Activated T-helper 2 cell treated with anti-CD3 and anti-CD28 coated beads, Interferon-gamma antibody, Interleukin-2, Interleukin-4, amounts not matched to agents 10 μg/mL and 5 μg/mL and 100 μg/mL, durations not matched to agents 14 hours and 24 hours and 36 hours (primary cell): ENCODE measurements at regions not wholly inside any gene's neighbourhood (a gene's known extent, or its start where the extent isn't known, plus 50 kb on each side); places are given as distances from the start of the nearest gene placed in this dataset.

Source experiments
- DNase-seq: peaks from one replicate; pipeline ENCODE4 v3.0.0; 2021; ENCODE audit warnings: low spot score
- H3K27ac Mint-ChIP-seq: one replicate; pipeline ENCODE4 v1.8.0; 2021; ENCODE audit warnings: mixed read lengths
- H3K27me3 Mint-ChIP-seq: one replicate; pipeline ENCODE4 v1.8.0; 2021; ENCODE audit warnings: low read depth, mixed read lengths
- H3K36me3 Mint-ChIP-seq: one replicate; pipeline ENCODE4 v1.8.0; 2021; ENCODE audit warnings: low read depth, mixed read lengths
- H3K4me1 Mint-ChIP-seq: one replicate; pipeline ENCODE4 v1.8.0; 2021; ENCODE audit warnings: low read depth, mixed read lengths
- H3K4me3 Mint-ChIP-seq: one replicate; pipeline ENCODE4 v1.8.0; 2021; ENCODE audit warnings: low read depth, mild to moderate bottlenecking, moderate library complexity, mixed read lengths
- H3K9me3 Mint-ChIP-seq: one replicate; pipeline ENCODE4 v1.8.0; 2021; ENCODE audit warnings: mixed read lengths
- intact Hi-C: fragments of 100-400 bp; cut with micrococcal nuclease; formaldehyde crosslinking; loops from one replicate; pipeline ENCODE4 v1.15.1; 2023

DNA sequence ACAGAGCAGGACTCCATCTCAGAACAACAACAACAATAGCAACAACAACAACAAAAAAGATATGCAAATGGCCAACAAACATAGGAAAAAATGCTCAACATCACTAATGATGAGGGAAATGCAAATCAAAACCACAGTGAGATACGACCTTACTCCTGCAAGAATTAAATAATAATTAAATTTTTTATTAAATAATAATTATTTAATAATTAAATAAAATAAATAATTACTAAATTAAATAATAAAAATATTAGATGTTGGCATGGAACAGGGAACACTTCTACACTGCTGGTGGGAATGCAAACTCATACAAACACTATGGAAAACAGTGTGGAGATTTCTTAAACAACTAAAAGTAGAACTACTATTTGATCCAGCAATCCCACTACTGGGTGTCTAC, 1022.3 kb upstream of the B3GALT2 start:
- H3K27me3 Mint-ChIP-seq, result no peaks in the 10 kb centered on the region
- intact Hi-C loops, result no loop called here
- DNase-seq, result no peak
- H3K9me3 Mint-ChIP-seq, result no peaks in the 10 kb centered on the region
- H3K4me1 Mint-ChIP-seq, result no peaks in the 10 kb centered on the region
- no peak overlapping the region for H3K4me3 Mint-ChIP-seq
- no peaks in the 10 kb centered on the region for H3K36me3 Mint-ChIP-seq
- no peak overlapping the region for H3K27ac Mint-ChIP-seq

DNA sequence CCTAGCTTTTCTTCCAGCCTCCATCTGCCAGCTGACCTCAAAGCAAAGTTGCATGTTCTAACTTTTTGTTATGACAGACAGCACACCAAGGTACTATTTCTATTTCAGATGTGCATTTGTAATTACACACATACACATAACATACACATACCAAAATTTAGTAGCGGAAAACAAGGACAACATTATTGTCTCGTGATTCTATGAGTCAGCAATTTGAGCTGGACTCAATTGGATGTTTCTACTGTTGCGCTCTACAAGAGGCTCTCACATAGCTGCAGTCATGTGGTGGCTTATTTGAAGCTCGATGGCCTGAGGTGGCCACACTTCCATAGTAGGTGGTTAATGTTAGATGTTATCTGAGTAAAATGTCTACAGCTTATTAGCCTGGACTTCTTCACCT, 1010.1 kb upstream of the B3GALT2 start:
- intact Hi-C loops, result no loop called here
- H3K4me1 Mint-ChIP-seq, result no peaks in the 10 kb centered on the region
- H3K9me3 Mint-ChIP-seq, result no peaks in the 10 kb centered on the region
- no peak overlapping the region for H3K27ac Mint-ChIP-seq
- DNase-seq, result no peak
- H3K4me3 Mint-ChIP-seq, result no peak overlapping the region
- H3K27me3 Mint-ChIP-seq, result no peaks in the 10 kb centered on the region
- H3K36me3 Mint-ChIP-seq, result no peaks in the 10 kb centered on the region

DNA sequence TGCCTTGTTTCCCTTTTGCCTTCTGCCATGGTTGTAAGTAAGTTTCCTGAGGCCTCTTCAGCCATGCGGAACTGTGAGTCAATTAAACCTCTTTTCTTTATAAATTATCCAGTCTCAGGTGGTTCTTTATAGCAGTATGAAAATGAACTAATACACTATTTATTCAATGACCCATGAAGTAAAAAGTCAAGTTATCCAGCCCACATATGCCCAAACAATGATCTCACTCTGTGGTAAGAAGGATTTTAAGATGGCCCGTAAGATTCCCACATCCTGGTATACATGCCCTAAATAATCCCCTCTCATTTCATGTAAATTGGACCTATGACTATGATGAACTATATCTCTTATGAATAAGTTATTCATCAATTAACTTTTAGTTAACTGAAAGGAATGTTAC, 1008.3 kb upstream of the B3GALT2 start:
- no peak overlapping the region for H3K4me3 Mint-ChIP-seq
- intact Hi-C loops, result no loop called here
- H3K27me3 Mint-ChIP-seq, result no peaks in the 10 kb centered on the region
- no peaks in the 10 kb centered on the region for H3K9me3 Mint-ChIP-seq
- no peaks in the 10 kb centered on the region for H3K36me3 Mint-ChIP-seq
- H3K4me1 Mint-ChIP-seq, result no peaks in the 10 kb centered on the region
- DNase-seq, result no peak
- H3K27ac Mint-ChIP-seq, result no peak overlapping the region

DNA sequence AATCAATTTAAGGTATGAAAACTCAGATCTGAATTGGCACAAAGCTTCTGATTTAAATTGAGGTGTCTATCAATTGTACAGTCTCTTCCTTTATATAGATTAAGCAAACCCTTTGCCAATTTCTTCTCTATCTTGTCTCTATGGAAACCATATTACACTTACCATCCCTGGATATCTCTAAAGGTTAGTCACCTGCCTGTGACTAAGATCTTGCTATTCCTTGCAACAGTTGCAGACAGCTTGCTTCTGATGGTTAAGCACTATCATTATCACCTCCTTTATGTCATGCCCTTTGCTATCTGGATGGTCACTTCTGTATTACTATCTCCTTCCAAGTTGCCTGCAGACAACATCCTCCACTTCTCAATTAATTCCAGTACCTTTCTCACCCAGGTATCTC, 998.6 kb upstream of the B3GALT2 start:
- H3K4me3 Mint-ChIP-seq, result no peak overlapping the region
- no peaks in the 10 kb centered on the region for H3K36me3 Mint-ChIP-seq
- no peak for DNase-seq
- no peak overlapping the region for H3K27ac Mint-ChIP-seq
- no peaks in the 10 kb centered on the region for H3K9me3 Mint-ChIP-seq
- intact Hi-C loops, result no loop called here
- no peaks in the 10 kb centered on the region for H3K27me3 Mint-ChIP-seq
- no peaks in the 10 kb centered on the region for H3K4me1 Mint-ChIP-seq

DNA sequence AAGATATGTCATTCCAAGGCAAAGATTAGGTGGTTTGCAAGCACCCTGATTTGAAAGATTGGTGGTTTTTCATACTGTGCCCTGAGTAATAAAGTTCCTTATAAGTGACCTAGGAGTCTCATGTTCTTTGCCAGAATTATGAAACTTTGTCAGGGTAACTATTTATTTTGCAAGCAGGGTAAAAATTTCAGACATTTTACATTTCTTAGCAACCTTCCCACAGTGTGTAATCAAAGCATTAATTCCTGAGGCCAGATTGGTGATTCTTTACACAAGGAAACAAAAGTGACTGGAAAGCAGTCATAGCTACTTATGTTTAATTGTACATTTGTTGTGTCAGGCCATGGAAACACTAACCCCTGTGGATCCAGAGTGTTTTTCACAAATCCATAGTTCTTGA, 998.0 kb upstream of the B3GALT2 start:
- H3K36me3 Mint-ChIP-seq, result no peaks in the 10 kb centered on the region
- no peaks in the 10 kb centered on the region for H3K9me3 Mint-ChIP-seq
- no peak overlapping the region for H3K4me3 Mint-ChIP-seq
- H3K27me3 Mint-ChIP-seq, result no peaks in the 10 kb centered on the region
- no peak for DNase-seq
- H3K27ac Mint-ChIP-seq, result no peak overlapping the region
- intact Hi-C loops, result no loop called here
- H3K4me1 Mint-ChIP-seq, result no peaks in the 10 kb centered on the region

DNA sequence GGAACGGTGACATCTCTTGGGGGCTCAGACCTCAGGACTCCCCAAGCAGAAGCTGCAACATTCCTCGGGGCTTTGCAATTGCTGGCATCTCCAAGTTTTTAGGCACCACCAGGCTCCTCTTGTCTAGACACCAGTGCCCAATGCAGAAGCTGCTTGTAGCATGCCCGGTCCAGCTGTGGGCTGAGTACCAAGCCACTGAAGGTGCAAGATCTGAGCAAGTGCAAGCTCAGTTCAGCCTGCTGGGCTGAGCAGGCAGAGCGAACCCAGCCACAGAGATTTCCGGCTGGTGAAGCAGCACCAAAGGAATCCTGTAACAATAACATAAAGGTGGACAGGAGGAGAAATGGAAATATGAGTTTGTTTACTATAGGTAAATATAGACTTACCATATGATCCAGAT, 995.4 kb upstream of the B3GALT2 start:
- no peaks in the 10 kb centered on the region for H3K4me1 Mint-ChIP-seq
- DNase-seq, result no peak
- no peak overlapping the region for H3K27ac Mint-ChIP-seq
- no peaks in the 10 kb centered on the region for H3K27me3 Mint-ChIP-seq
- H3K9me3 Mint-ChIP-seq, result no peaks in the 10 kb centered on the region
- H3K36me3 Mint-ChIP-seq, result no peaks in the 10 kb centered on the region
- intact Hi-C loops, result no loop called here
- H3K4me3 Mint-ChIP-seq, result no peak overlapping the region

DNA sequence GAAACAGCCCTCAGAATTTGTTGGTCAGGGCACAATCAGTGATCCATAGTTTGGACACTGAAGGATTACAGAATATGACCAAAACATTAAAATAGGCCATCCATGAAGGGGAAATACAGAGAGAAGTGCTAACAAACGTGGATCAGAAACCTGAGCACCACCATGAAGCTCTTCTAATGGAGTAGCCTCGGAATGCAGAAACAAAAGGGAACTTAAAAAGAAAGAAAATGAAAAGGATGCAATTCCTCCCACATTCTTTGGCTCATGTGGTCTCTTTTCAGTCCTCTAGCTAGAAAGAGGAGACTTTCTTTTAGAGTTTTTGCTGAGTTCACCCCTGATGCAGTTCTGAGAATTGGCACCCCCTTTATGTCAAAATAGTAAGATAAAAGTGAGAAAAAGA, 989.8 kb upstream of the B3GALT2 start:
- Mint-ChIP-seq H3K9me3 (no peaks in the 10 kb centered on the region), H3K27me3 (no peaks in the 10 kb centered on the region), H3K4me3 (no peak overlapping the region), H3K4me1 (no peaks in the 10 kb centered on the region), H3K36me3 (no peaks in the 10 kb centered on the region), H3K27ac (no peak overlapping the region)
- no peak for DNase-seq
- intact Hi-C loops, result no loop called here

DNA sequence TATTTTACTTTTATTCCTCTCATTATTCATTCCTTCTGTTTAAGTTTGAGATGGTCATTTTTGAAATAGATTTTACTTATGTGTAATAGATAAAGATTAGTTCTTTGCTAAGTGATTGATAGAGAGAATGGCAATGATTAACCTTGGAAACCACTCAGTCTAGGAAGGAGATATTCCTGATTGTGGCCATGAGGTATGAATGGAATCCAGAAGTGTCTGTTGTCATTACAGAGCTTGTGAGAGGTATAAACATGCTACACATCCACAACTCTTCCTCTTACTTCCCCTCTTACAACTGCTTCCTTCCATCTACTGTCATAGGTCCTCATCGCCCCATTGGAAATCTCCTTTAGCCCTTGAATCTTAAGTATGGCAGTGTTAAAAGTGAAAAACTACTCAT, 988.8 kb upstream of the B3GALT2 start:
- Mint-ChIP-seq H3K27me3 (no peaks in the 10 kb centered on the region), H3K4me1 (no peaks in the 10 kb centered on the region), H3K27ac (no peak overlapping the region), H3K36me3 (no peaks in the 10 kb centered on the region), H3K9me3 (no peaks in the 10 kb centered on the region), H3K4me3 (no peak overlapping the region)
- intact Hi-C loops, result no loop called here
- no peak for DNase-seq

DNA sequence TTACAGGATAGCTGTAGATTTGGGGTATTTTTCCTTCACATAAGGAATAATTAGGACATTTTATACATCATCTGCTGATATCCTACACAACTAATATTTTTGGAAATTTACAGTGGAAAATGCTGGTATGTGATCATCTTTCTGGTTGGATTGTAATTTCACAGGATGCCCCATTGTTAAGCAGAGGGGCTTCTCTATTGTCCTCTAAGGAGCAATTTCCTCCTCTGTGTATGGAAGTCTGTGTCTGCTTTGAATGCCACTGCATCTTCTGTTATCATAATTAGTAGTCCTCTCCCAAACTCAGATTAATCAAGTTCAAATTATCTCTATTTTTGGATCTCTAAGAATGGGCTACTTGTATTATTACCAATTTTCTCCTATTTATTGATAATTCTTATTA, 988.1 kb upstream of the B3GALT2 start:
- Mint-ChIP-seq H3K4me3 (no peak overlapping the region), H3K9me3 (no peaks in the 10 kb centered on the region), H3K27me3 (no peaks in the 10 kb centered on the region), H3K36me3 (no peaks in the 10 kb centered on the region), H3K27ac (no peak overlapping the region), H3K4me1 (no peaks in the 10 kb centered on the region)
- intact Hi-C loops, result no loop called here
- no peak for DNase-seq

DNA sequence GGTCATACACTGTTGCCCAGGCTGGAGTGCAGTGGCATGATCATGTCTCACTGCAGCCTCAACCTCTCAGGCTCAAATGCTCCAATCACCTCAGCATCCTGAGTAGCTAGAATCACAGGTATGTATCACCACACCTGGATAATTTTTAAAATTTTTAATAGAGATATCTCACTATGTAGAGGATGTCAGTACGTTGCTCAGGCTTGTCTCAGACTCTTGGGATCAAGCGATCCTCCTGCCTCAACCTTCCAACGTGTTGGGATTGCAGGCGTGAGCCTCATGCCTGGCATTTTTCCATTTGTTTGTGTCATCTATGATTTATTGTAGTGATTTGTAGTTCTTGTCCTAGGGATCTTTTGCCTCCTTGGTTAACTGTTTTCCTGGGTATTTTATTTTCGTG, 985.2 kb upstream of the B3GALT2 start:
- no peak overlapping the region for H3K4me3 Mint-ChIP-seq
- H3K36me3 Mint-ChIP-seq, result no peaks in the 10 kb centered on the region
- no peaks in the 10 kb centered on the region for H3K4me1 Mint-ChIP-seq
- H3K27ac Mint-ChIP-seq, result no peak overlapping the region
- no peaks in the 10 kb centered on the region for H3K27me3 Mint-ChIP-seq
- intact Hi-C loops, result no loop called here
- DNase-seq, result no peak
- H3K9me3 Mint-ChIP-seq, result no peaks in the 10 kb centered on the region

DNA sequence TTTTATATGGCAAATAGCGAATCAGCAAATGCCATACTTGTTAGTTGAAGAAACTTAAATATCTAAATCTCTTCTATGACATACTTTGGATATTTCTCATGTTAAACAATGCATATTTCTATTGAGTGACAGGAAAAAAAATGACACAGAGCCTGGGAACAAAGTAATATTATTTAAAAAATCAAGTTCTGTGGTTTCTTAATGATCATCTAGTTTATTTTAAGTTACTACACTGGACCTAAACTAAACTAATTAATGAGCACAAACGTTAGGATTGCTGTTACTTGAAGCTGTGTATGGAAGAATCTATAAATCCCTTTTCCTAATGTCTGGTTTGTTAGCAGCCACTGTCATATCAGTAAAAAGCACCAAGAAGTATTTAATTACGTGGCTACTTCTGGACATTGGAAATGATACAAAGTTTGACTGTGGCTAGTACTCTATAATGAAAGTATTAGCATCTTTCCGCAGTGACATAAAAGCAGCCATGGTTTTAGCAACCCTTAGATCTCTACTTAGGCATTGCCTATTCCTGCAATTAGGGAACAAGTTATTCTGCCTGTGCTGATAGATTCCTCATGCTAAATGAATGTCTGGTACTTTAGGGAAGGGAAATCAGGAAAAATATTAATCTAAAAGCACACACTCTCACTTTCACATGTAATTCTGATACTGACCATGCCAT, 981.7 kb upstream of the B3GALT2 start:
- Mint-ChIP-seq H3K27me3 (no peaks in the 10 kb centered on the region), H3K27ac (no peak overlapping the region), H3K4me1 (no peaks in the 10 kb centered on the region), H3K36me3 (no peaks in the 10 kb centered on the region), H3K4me3 (no peak overlapping the region), H3K9me3 (no peaks in the 10 kb centered on the region)
- intact Hi-C loops, result no loop called here
- DNase-seq, result no peak

DNA sequence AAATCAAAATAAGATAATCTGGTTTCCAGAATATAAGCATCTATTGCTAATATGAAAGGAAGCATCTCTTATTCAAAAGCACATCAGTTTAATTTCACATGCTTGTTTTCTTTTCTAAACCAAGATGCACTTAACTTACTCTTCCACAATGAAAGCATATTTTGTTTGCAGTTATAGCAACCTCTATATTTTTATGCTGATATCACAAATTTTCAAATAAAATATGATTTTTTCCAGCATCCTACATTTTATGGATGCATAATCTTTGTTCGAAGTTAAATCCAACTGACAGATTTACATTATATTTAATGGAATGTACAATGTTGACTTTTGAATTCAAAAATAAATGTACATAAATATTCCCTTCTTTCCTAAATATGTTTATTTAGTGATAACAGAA, 978.3 kb upstream of the B3GALT2 start:
- Mint-ChIP-seq H3K4me3 (no peak overlapping the region), H3K9me3 (no peaks in the 10 kb centered on the region), H3K36me3 (no peaks in the 10 kb centered on the region), H3K27ac (no peak overlapping the region), H3K4me1 (no peaks in the 10 kb centered on the region), H3K27me3 (no peaks in the 10 kb centered on the region)
- DNase-seq, result no peak
- intact Hi-C loops, result no loop called here

DNA sequence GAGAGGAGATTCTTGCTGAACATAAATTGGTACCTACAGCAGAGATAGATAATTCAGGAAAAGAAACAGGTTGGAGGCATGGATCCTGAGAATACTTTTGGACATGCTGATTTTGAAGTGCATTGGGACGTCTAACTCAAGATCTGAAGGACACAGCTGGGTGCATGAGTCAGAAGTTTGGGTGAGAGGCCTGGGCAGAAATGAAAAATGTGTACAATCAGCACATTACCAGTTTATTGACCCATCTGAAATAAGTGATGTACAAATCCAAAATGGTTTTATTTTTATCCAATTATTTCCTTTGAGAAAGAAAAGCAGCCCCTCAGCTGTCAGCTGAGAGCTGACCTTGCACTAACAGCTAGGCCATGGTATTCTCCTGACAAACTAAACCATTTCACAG, 975.2 kb upstream of the B3GALT2 start:
- H3K36me3 Mint-ChIP-seq, result no peaks in the 10 kb centered on the region
- no peaks in the 10 kb centered on the region for H3K4me1 Mint-ChIP-seq
- H3K27ac Mint-ChIP-seq, result no peak overlapping the region
- no peak overlapping the region for H3K4me3 Mint-ChIP-seq
- no peaks in the 10 kb centered on the region for H3K27me3 Mint-ChIP-seq
- intact Hi-C loops, result no loop called here
- no peak for DNase-seq
- no peaks in the 10 kb centered on the region for H3K9me3 Mint-ChIP-seq

DNA sequence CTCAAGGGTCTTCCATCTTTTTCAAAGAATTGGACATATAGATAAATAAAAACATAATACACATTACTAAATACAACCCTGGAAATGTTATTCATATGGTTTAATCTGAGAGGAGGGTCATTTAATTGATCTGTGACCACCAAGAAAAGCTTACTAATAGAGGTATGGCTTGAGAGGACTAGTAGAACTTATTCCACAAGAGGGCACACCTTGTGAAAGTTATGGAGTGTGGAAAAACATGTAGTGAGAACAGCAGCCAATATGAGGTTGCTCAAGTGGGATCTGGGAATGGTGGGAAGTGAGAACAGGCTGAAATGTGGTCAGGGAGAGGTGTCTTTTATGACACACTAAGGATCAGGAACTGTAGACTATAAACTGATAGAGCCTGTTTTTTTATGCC, 973.5 kb upstream of the B3GALT2 start:
- Mint-ChIP-seq H3K9me3 (no peaks in the 10 kb centered on the region), H3K36me3 (no peaks in the 10 kb centered on the region), H3K4me3 (no peak overlapping the region), H3K27ac (no peak overlapping the region), H3K27me3 (no peaks in the 10 kb centered on the region), H3K4me1 (no peaks in the 10 kb centered on the region)
- intact Hi-C loops, result no loop called here
- DNase-seq, result no peak
